NB4 (cell line): ENCODE measurements at regions not wholly inside any gene's neighbourhood (a gene's known extent, or its start where the extent isn't known, plus 50 kb on each side); places are given as distances from the start of the nearest gene placed in this dataset.

Source experiments
- CTCF ChIP-seq: IDR thresholded peaks from one replicate; pipeline ENCODE4 v1.5.1; 2012; ENCODE audit warnings: low read depth, low read length
- MAX ChIP-seq: IDR thresholded peaks from 2 replicates; pipeline ENCODE4 v1.6.1; 2011; ENCODE audit warnings: low read depth, low read length
- POLR2A ChIP-seq: IDR thresholded peaks from 2 replicates; pipeline ENCODE4 v1.6.1; 2011; ENCODE audit warnings: mild to moderate bottlenecking; ENCODE audit not compliant: insufficient read length; ENCODE audit errors: extremely low read depth

DNA sequence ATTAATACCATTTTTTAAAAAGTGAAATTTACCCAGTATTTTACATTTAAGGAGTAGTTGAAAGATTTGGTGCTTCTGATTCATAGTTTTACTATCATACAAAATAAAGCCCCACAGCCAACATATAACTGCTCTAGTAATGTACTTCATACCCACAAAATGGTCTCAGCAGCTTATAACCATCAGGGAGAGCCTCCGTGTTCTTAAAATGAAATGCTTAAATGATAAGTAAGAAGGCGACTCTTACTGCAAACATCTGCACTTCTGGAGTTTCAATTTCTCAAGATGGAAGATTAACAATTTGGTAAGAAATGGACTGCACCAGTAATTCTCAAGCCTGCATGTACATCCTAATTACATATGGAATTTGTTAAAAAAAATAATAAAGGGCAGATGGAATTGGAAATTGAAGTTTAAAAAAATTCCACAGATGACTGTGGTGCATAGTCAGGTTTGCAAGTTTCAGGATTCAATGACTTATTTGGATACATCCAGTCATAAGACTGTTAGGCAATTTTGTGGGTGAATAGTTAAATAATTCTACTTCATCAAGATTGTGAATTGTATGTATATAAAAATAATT lies 461.0 kb downstream of the KIF20B start:
- no peak for TF ChIP-seq CTCF
- TF ChIP-seq POLR2A: no peak
- TF ChIP-seq MAX: no peak
